Adrenal gland (tissue), 5 donors: ENCODE measurements at regions not wholly inside any gene's neighbourhood (a gene's known extent, or its start where the extent isn't known, plus 50 kb on each side); places are given as distances from the start of the nearest gene placed in this dataset.

Experiments used
- POLR2A ChIP-seq, 2 donors: fragments of 450-650 bp; IDR thresholded peaks; one replicate each; pipeline ENCODE4 v1.6.1; 2017; ENCODE audit warnings: antibody characterized with exemption in 2 of 2, mild to moderate bottlenecking in 2 of 2, moderate library complexity in 1 of 2
- TF ChIP-seq, protein P1 (sequence below), 6 experiments: fragments of 450-650 bp in 4 of 6; fragments of 200-600 bp in 2 of 6; sonication (generic) in 1 of 6; IDR thresholded peaks; 1 replicate in 5 of 6; 2 replicates in 1 of 6; pipeline versions ENCODE4 v1.5.1 to v1.8.0; 2016 to 2021; ENCODE audit warnings: antibody characterized with exemption in 6 of 6, mild to moderate bottlenecking in 2 of 6, moderate library complexity in 1 of 6
- donor health status: DM: no; HTN: no; CAD: no.

DNA sequence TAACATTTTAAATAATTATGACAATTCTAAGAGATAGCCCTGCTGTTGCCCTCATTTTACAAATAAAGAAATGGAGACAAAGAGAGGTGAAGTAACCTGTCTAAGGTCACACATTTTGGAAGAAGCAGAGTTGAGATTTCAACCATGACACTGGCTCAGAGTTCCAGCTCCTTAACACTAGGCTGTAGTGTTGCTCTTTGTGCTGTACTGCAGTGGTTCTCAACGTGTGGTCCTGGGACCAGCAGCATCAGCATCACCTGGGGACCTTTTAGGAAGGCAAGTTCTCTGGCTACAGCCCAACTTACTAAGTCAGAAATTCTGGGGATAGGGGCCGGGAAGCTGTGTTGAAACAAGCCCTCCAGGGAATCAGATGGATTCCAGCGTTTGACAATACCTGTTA is 62.4 kb upstream of the FERMT1 start:
- TF ChIP-seq, protein P1, sequence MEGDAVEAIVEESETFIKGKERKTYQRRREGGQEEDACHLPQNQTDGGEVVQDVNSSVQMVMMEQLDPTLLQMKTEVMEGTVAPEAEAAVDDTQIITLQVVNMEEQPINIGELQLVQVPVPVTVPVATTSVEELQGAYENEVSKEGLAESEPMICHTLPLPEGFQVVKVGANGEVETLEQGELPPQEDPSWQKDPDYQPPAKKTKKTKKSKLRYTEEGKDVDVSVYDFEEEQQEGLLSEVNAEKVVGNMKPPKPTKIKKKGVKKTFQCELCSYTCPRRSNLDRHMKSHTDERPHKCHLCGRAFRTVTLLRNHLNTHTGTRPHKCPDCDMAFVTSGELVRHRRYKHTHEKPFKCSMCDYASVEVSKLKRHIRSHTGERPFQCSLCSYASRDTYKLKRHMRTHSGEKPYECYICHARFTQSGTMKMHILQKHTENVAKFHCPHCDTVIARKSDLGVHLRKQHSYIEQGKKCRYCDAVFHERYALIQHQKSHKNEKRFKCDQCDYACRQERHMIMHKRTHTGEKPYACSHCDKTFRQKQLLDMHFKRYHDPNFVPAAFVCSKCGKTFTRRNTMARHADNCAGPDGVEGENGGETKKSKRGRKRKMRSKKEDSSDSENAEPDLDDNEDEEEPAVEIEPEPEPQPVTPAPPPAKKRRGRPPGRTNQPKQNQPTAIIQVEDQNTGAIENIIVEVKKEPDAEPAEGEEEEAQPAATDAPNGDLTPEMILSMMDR (IDR thresholded peaks at IDR 0.05): no peak
- TF ChIP-seq POLR2A (IDR thresholded peaks at IDR 0.05): no peak
